Dermis blood vessel endothelial cell (primary cell): ENCODE measurements at regions not wholly inside any gene's neighbourhood (a gene's known extent, or its start where the extent isn't known, plus 50 kb on each side); places are given as distances from the start of the nearest gene placed in this dataset.
"Not testable (repeated sequence)": the region's sequence is repeated elsewhere in the genome, so short reads cannot be mapped to it uniquely, and the experiment has no call there.

ENCODE experiments used
- DNase-seq: peaks from one replicate; pipeline ENCODE4 v3.0.0; 2010

DNA sequence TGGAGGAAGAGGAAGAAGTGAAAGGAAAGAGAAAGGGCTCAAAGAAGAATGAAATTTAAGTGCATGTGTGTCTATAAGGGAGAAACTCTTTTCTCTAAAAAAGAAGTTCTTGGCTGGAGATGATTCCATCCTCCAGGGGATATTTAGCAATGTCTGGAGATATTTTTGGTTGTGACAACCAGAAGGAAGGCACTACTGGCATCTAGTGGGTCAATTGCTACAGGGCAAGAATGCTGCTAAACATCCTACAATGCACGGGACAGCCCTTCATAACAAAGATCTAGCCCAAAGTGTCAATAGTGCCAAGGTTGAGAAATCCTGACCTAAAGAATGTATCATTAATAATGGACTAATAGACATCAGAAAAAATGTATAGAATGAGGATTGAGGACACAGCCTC is 57.4 kb upstream of the ST3GAL6 start:
- DNase-seq, result no peak

DNA sequence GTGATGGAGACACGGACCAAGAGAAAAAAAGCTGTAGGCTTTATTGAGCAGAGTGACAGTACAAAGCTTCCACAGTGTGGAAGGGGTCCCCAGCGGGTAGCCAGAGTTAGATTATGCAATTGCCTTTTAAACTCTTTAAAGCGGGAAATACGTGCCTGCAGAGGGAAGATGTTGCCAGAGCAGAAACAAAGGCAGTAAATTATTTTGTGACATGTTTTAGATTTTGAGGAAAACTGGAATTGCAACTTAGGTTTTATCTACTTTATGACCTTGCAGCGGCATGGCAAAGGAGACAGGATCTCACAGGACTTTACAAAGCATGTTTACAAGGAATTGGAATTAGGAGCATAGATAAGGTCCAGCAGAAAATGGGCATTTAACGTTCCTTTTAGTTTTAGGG is 54.5 kb upstream of the ST3GAL6 start:
- not testable (repeated sequence) for DNase-seq

DNA sequence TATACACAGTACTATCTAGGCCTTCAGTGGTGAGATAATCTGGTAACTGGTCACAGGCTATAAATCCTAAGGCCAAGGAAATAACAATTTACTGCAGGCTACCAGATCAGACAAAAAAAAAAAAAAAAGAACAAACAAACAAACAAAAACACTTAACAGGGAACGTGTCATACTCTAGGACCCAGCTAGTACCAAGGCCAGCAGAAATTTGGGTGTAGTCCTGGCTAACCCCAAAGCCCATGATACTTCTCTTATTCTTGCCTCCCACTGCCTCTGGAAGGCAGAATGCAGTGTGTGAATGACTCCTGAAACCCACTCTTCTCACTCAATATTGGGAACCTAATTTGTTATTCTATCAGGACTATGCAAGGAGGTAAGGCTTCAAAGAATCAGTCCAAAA is 53.7 kb upstream of the ST3GAL6 start:
- no peak for DNase-seq

DNA sequence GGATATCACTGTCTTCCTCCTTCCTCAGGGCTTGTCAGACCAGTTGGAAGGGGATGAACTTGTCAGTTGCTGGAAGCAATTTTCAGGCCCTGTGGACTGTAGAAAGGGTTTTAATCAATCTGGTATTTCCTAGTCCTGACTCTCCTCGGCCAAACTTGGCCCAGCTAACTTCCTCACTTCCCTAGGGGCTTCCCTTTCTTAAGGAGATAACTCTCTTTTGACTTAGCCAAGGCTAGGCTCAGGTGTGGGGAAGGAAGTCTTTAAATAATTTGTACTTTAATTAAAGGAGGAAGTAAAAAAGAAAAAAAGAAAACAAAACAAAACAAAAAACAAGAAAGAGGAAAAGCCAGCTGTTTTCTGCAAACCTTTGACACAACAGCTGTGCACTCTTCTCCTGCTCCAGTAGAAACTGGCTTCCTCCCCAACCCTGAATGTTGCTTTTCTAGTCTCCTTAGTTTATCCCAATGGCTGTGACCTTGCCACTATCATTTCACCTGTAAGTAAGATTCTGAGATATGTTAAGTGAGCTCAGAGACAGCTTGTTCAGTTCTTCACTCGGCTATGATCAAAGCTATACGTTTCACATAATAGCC is 53.0 kb upstream of the ST3GAL6 start:
- DNase-seq, result no peak

DNA sequence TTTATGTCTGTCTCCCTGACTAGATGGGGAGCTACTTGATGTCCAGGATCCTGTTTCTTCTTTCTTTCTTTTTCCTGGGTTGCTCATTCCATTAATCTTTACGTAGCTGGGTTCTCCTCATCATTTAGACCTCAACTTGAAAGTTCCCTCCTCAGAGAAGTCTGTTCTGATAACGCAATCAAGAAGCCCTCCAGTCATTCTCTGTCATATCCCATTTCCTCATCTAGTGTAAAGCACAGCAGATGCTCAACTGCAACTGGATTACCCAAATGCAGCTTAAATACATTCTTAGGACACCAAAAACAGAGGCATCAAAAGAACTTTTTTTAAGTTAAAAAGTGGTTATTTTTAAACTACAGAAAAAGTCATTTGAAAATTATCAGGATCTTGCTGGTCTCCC is 51.7 kb upstream of the ST3GAL6 start:
- DNase-seq, result no peak

DNA sequence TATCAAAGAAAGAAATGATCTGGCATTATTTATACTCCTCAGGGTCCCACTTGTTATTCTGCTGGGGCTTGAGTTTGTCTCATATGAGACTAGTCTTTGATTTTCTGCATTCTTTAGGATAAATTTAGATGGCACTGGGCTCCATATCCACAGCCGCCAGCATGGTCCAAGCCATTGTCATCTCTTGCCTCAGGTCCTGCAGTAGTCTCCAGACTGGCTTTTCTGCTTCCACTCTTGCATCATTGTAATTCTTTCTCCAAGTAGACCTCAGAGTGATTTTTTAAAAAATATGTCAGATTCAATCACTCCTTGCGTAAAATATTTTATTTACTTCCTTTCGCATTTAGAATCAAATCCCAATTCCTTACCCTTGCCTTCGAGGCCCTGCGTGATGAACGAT is 50.4 kb upstream of the ST3GAL6 start:
- no peak for DNase-seq

DNA sequence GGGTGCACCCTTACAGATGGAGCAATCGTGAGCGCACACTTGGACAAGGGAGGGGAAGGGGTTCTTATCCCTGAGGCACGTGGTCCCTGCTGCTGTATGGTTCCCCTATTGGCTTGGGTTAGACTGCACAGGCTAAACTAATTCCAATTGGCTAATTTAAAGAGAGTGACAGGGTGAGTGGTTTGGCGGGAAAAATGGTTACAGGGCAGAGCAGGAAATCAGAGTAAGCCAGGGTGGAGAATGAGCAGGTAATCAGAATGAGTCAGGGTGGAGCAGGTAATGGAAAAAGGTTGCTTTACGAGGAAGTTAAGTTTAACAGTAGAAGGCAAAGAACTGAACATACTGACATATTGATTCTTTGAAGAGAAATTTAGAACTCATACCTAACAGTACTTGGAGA is 49.8 kb upstream of the ST3GAL6 start:
- not testable (repeated sequence) for DNase-seq
